OCI-LY1 (cell line): ENCODE measurements at regions not wholly inside any gene's neighbourhood (a gene's known extent, or its start where the extent isn't known, plus 50 kb on each side); places are given as distances from the start of the nearest gene placed in this dataset.

Experiments used
- CTCF ChIP-seq: fragments of 200-600 bp; sonication (generic), shearing (Covaris generic); IDR thresholded peaks from 2 replicates; pipeline ENCODE4 v1.5.1; 2017; ENCODE audit warnings: mild to moderate bottlenecking, antibody characterized with exemption, low read length, moderate library complexity, mixed read lengths
- EZH2 ChIP-seq: fragments of 200-600 bp; sonication (generic), shearing (Covaris generic); IDR thresholded peaks from 2 replicates; pipeline ENCODE4 v1.8.0; 2017; ENCODE audit warnings: borderline replicate concordance, mixed run types, mild to moderate bottlenecking, antibody characterized with exemption, low read length, moderate library complexity, mixed read lengths

DNA sequence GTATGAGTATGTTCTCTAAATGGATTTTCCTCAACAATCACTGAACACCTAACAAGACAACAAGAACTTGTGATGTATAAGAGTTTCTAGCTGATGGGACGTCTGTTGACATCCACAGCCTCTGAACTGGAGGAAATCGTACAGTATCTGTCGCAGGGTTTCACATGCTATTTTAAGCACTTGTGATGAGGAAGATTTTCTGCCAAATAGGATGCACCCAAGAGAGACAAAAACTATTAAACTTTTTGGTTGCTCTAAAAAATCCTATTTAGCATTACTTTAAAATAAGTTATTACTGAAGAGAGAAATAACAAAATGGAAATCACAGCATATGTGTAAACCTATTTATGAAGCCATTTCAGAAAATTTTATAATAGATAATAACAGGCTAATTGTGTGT lies 356.1 kb upstream of the SLC7A11 start:
- TF ChIP-seq CTCF = no peak
- no peak for TF ChIP-seq EZH2
